ENCODE measurements at regions not wholly inside any gene's neighbourhood (a gene's known extent, or its start where the extent isn't known, plus 50 kb on each side); places are given as distances from the start of the nearest gene placed in this dataset.

DNA sequence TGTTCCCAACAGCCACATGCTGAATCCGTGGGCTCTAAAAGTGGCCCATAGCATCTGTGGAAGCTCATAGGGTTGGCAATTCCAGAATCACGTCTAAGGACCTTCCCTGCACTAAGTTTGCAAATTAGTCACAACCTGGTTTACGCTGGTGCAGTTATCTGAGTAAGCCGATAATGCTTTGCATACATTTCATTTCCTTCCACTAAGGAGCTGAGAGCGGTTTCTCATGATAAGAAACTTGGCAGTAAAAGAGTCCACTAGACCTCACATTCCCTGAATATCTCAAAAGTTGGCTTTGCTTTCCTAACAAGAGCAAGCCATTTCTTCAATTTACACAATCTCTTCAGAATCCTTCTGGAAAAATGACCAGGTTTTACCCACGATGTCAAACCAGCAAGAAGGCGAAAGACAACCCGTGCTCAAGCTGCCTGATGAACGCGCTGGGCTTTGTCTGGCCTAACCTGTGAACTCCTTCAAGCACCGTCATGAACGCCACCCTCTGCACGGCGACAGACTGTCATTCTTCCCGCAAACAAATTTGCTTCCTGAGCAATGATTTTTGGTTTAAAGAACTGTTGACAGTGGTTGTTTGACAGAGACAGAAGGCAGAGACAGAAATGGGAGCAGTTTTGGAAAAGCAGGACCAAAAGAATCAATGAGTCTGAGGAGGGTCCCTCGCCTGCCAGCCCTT lies 73.0 kb upstream of the COPS8 start:
- DNase-seq (no peak), ATAC-seq (peak in 1 of 4 donors; percentile 39)
- H3K27me3 ChIP-seq = no peaks in the 10 kb centered on the region
- H3K9me3 ChIP-seq = peaks cover 0 to 4% (median 0%) of the 10 kb centered on the region in 12 donors
- no peak overlapping the region for H3K4me3 ChIP-seq
- H3K27ac ChIP-seq = no peak overlapping the region
- WGBS, 4 donors = 41 to 52% (median 45%) methylated on average over 16 of the region's 16 CpGs
- no peak for TF ChIP-seq POLR2A (IDR thresholded peaks at IDR 0.05)
- TF ChIP-seq CTCF (IDR thresholded peaks at IDR 0.05) = no peak
- H3K4me1 ChIP-seq = peaks cover 0 to 10% (median 0%) of the 10 kb centered on the region in 12 donors
- H3K36me3 ChIP-seq = no peaks in the 10 kb centered on the region
- intact Hi-C loops (cut with DNase I) = no loop called here

DNA sequence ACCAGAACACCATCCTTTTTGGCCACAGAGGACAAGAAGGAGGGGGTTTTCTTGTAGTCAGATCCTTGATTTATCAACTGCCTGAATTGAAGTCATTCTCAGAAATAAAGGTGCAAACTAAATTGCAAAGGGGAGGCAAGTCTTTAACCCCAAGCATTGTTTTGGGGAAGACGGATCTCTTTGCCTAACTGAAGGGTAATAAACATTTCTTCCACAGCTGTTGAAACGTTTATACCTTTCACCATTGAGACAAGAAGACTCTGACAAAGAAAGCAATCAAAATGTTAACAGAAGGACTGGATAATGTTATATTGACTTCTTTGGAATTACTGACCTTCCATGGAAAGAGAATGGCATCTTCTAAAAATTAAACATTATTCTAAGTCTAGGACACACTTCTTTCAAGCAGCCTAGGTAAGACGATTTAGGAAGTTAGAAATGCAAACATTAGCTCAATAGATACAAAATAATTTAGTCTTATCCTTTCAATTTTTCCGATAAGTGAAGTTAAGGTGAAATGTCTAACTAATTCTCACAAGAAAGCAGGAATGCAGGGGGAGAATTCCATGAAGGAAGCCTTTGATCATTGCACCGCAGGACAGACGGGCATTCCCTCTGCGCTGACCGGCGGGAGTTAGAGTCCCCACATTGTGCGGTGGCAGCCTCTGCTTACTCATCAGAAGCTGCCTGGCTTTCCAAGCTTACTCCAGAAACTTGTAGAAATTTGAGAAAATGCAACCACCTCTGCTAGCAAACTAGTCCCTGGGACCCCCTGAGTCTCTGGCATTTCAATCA lies 69.4 kb upstream of the COPS8 start:
- Histone ChIP-seq H3K9me3 (peaks cover 0 to 4% (median 0%) of the 10 kb centered on the region in 12 donors), H3K4me3 (no peak overlapping the region), H3K27ac (no peak overlapping the region), H3K4me1 (peaks cover 0 to 10% (median 0%) of the 10 kb centered on the region in 12 donors), H3K27me3 (no peaks in the 10 kb centered on the region), H3K36me3 (no peaks in the 10 kb centered on the region)
- intact Hi-C loops (cut with DNase I) = loop anchor here in 1 of 10 donors (5.0 kb wide), 1 partner anchor 499 kb away; no protein-coding TSS in a partner anchor
- DNase-seq = no peak
- no peak for TF ChIP-seq CTCF (IDR thresholded peaks at IDR 0.05)
- TF ChIP-seq POLR2A (IDR thresholded peaks at IDR 0.05) = no peak
- WGBS, 4 donors = 88 to 89% (median 88%) methylated on average over 10 of the region's 10 CpGs
- no peak for ATAC-seq

DNA sequence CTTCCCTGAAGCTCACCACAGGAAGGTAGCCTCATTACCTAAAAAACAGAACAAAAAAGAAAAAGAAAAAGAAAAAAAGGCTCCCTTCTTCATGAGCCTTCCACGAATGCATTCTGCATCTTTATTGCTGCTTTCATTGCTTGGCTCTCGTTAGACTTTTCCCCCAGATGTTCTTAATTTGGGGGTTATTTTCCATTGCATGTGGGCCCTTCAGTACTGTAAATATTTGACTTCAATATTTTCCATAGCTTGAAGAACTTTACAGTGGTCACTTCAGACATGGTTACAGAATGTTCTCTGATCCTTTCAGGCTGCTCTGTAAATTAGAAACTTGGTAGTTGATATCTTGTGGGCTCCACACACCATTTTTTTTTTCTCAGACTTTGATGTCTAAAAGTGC lies 65.6 kb upstream of the COPS8 start:
- H3K36me3 ChIP-seq = no peaks in the 10 kb centered on the region
- no peak for DNase-seq
- WGBS, 4 donors = 78 to 88% (median 84%) methylated on average over 2 of the region's 2 CpGs
- H3K27me3 ChIP-seq = no peaks in the 10 kb centered on the region
- ATAC-seq = no peak
- no peaks in the 10 kb centered on the region for H3K4me1 ChIP-seq
- TF ChIP-seq CTCF (IDR thresholded peaks at IDR 0.05) (no peak), POLR2A (IDR thresholded peaks at IDR 0.05) (no peak)
- no peak overlapping the region for H3K27ac ChIP-seq
- H3K4me3 ChIP-seq = no peak overlapping the region
- intact Hi-C loops (cut with DNase I) = loop anchor here in 4 of 10 donors (10.0 kb wide), 2 partner anchors 445 to 455 kb away; partner anchors contain the start of gene ACKR3 (in 3 of the 4)
- H3K9me3 ChIP-seq = peaks cover 0 to 8% (median 0%) of the 10 kb centered on the region in 12 donors

DNA sequence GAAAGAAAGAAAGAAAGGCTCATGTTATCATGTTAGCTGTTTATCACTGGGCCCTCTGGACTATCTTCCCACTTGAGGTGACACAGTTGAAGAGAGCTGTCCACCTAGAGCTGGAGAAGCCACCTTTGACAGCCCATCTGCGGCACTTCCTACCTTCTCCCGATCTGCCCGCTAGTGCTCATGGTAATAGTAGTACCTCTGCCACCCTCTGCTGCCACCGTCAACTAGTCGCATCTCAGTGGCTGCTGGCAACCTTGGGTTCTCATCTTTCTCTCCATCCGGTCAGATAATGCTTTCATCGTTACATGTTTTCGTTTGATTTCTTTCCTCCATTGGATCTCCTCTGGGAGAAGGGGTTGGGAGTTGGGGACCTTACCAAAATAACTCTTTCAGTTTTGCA lies 63.2 kb upstream of the COPS8 start:
- peak in 1 of 4 donors; percentile 55 for ATAC-seq
- TF ChIP-seq POLR2A (IDR thresholded peaks at IDR 0.05) (no peak), CTCF (IDR thresholded peaks at IDR 0.05) (peak in 2 of 12 donors; percentile 12 to 22)
- H3K4me1 ChIP-seq = peaks cover 0 to 7% (median 0%) of the 10 kb centered on the region in 12 donors
- peaks cover 0 to 8% (median 0%) of the 10 kb centered on the region in 12 donors for H3K9me3 ChIP-seq
- intact Hi-C loops (cut with DNase I) = loop anchor here in 4 of 10 donors (10.0 kb wide), 2 partner anchors 448 to 458 kb away; partner anchors contain the start of gene ACKR3 (in 3 of the 4)
- H3K27ac ChIP-seq = no peak overlapping the region
- 70 to 81% (median 77%) methylated on average over 8 of the region's 8 CpGs for WGBS, 4 donors
- no peaks in the 10 kb centered on the region for H3K27me3 ChIP-seq
- no peak overlapping the region for H3K4me3 ChIP-seq
- DNase-seq = no peak
- no peaks in the 10 kb centered on the region for H3K36me3 ChIP-seq
